Endodermal cell (in vitro differentiated cells): ENCODE measurements at regions not wholly inside any gene's neighbourhood (a gene's known extent, or its start where the extent isn't known, plus 50 kb on each side); places are given as distances from the start of the nearest gene placed in this dataset.

ENCODE experiments used
- DNase-seq: peaks from one replicate; pipeline ENCODE4 v3.0.0-alpha.2; 2017
- H3K27ac ChIP-seq: 2 replicates; pipeline ENCODE4 v1.5.1; 2013; ENCODE audit warnings: mild to moderate bottlenecking, low read depth, low read length, moderate library complexity
- H3K27me3 ChIP-seq: 2 replicates; pipeline ENCODE4 v1.6.1; 2013; ENCODE audit warnings: mild to moderate bottlenecking, low read length, moderate library complexity; ENCODE audit not compliant: insufficient read depth, control insufficient read depth, poor library complexity, severe bottlenecking
- H3K36me3 ChIP-seq: 2 replicates; pipeline ENCODE4 v1.7.0; 2013; ENCODE audit warnings: mild to moderate bottlenecking, low read length, moderate library complexity; ENCODE audit not compliant: control insufficient read depth, insufficient read depth
- H3K4me1 ChIP-seq: one replicate; pipeline ENCODE4 v1.7.0; 2013; ENCODE audit warnings: low read length; ENCODE audit not compliant: control insufficient read depth, insufficient read depth
- H3K4me3 ChIP-seq: 2 replicates; pipeline ENCODE4 v1.5.1; 2013; ENCODE audit warnings: mild to moderate bottlenecking, low read length, moderate library complexity
- H3K9ac ChIP-seq: 2 replicates; pipeline ENCODE4 v1.6.1; 2013; ENCODE audit warnings: mild to moderate bottlenecking, low read length, moderate library complexity; ENCODE audit not compliant: poor library complexity, severe bottlenecking; ENCODE audit errors: extremely low read depth
- H3K9me3 ChIP-seq: 2 replicates; pipeline ENCODE4 v1.6.1; 2013; ENCODE audit warnings: mild to moderate bottlenecking, low read length, moderate library complexity; ENCODE audit not compliant: control insufficient read depth
- H3K27ac Mint-ChIP-seq: 2 replicates; pipeline ENCODE4 v1.8.0; 2020; ENCODE audit warnings: mixed read lengths
- H3K27me3 Mint-ChIP-seq: 2 replicates; pipeline ENCODE4 v1.8.0; 2021; ENCODE audit warnings: mild to moderate bottlenecking, mixed read lengths; ENCODE audit not compliant: insufficient read depth
- H3K36me3 Mint-ChIP-seq: 2 replicates; pipeline ENCODE4 v1.8.0; 2020; ENCODE audit warnings: low read depth, mixed read lengths
- H3K4me1 Mint-ChIP-seq: 2 replicates; pipeline ENCODE4 v1.8.0; 2020; ENCODE audit warnings: mixed read lengths
- H3K4me3 Mint-ChIP-seq: 2 replicates; pipeline ENCODE4 v1.8.0; 2020; ENCODE audit warnings: mild to moderate bottlenecking, moderate library complexity, mixed read lengths
- H3K9me3 Mint-ChIP-seq: 2 replicates; pipeline ENCODE4 v1.8.0; 2020; ENCODE audit warnings: mild to moderate bottlenecking, mixed read lengths
- WGBS, 2 experiments: methylation state at CpG; one replicate each; pipeline versions ENCODE4 v1.1.5 to v1.1.7; 2013; ENCODE audit warnings: missing lambda C conversion rate in 2 of 2, mixed read lengths in 1 of 2; ENCODE audit not compliant: insufficient coverage in 1 of 2, insufficient read length in 1 of 2; 5-methylcytosine and 5-hydroxymethylcytosine counted together
- TF ChIP-seq, protein P1 (sequence below): fragments of 200-600 bp; sonication (generic); conservative IDR thresholded peaks from 2 replicates; pipeline ENCODE4 v1.5.0; 2021; ENCODE audit warnings: antibody characterized with exemption, mild to moderate bottlenecking

DNA sequence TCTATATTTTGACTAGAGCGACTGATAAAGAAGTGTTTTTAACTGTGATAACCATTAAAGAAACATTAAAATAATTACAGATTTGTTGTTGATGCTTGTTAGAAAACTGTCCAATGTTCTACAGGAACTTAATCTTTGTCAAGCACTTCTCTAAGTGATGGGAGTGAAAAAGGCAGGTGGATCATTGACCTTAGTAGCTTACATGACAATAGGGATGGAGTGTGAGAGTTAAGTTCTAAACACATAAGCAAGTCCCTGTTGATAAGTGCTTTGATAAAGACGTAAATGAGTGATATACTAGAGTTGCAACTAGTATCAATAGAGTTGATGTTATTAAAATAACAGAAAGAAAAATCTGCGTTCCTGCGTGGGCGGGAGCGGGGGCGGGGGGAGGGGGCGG, 931.5 kb upstream of the EPHA7 start:
- H3K4me1 ChIP-seq = no peaks in the 10 kb centered on the region
- H3K36me3 Mint-ChIP-seq = no peaks in the 10 kb centered on the region
- H3K9ac ChIP-seq = no peak overlapping the region
- H3K27ac Mint-ChIP-seq = no peak overlapping the region
- H3K9me3 ChIP-seq = no peaks in the 10 kb centered on the region
- 62 to 67% methylated on average over 1 to 7 of the region's 8 CpGs for WGBS, 2 experiments
- no peaks in the 10 kb centered on the region for H3K9me3 Mint-ChIP-seq
- no peaks in the 10 kb centered on the region for H3K27me3 Mint-ChIP-seq
- H3K4me1 Mint-ChIP-seq = peaks cover 22% of the 10 kb centered on the region
- H3K27ac ChIP-seq = no peak overlapping the region
- H3K36me3 ChIP-seq = no peaks in the 10 kb centered on the region
- H3K27me3 ChIP-seq = no peaks in the 10 kb centered on the region
- TF ChIP-seq, protein P1, sequence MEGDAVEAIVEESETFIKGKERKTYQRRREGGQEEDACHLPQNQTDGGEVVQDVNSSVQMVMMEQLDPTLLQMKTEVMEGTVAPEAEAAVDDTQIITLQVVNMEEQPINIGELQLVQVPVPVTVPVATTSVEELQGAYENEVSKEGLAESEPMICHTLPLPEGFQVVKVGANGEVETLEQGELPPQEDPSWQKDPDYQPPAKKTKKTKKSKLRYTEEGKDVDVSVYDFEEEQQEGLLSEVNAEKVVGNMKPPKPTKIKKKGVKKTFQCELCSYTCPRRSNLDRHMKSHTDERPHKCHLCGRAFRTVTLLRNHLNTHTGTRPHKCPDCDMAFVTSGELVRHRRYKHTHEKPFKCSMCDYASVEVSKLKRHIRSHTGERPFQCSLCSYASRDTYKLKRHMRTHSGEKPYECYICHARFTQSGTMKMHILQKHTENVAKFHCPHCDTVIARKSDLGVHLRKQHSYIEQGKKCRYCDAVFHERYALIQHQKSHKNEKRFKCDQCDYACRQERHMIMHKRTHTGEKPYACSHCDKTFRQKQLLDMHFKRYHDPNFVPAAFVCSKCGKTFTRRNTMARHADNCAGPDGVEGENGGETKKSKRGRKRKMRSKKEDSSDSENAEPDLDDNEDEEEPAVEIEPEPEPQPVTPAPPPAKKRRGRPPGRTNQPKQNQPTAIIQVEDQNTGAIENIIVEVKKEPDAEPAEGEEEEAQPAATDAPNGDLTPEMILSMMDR = no peak
- H3K4me3 ChIP-seq = no peak overlapping the region
- DNase-seq = no peak
- no peak overlapping the region for H3K4me3 Mint-ChIP-seq

- peaks cover 22% of the 10 kb centered on the region for H3K4me1 Mint-ChIP-seq
- Histone ChIP-seq H3K27me3 (no peaks in the 10 kb centered on the region), H3K4me3 (no peak overlapping the region), H3K36me3 (no peaks in the 10 kb centered on the region), H3K27ac (no peak overlapping the region), H3K9me3 (no peaks in the 10 kb centered on the region), H3K9ac (no peak overlapping the region), H3K4me1 (no peaks in the 10 kb centered on the region)
- TF ChIP-seq, protein P1 = no peak
- no peaks in the 10 kb centered on the region for H3K27me3 Mint-ChIP-seq
- no peak overlapping the region for H3K4me3 Mint-ChIP-seq
- no peaks in the 10 kb centered on the region for H3K9me3 Mint-ChIP-seq
- WGBS, 2 experiments = 71% methylated on average over 1 of the region's 1 CpG; no CpG with 5 or more reads in 1 of the 2 experiments
- no peak for DNase-seq
- H3K36me3 Mint-ChIP-seq = no peaks in the 10 kb centered on the region
- no peak overlapping the region for H3K27ac Mint-ChIP-seq
These were observed 929.9 kb upstream of the EPHA7 start for GRCh38 chr6:94349227-94349626.

DNA sequence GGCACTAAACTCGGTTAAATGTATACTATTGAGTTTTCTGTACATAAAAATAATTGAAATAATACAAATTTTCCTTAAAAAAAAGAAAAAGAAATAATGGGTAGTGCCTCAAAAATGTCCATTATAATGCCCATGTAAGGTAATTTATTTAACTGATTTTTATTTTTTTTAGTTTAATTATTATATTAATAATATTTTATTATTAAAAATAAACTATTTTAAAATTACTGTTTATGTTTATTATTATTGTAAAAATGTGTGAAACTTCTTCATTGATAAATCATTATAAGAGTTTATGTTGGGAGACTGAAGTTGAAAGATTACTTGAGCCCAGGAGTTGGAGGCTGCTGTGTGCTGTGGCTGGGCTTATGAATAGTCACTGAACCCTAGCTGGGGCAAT, 925.5 kb upstream of the EPHA7 start:
- no peak overlapping the region for H3K4me3 Mint-ChIP-seq

More for the DNA sequence above, 925.5 kb upstream of the EPHA7 start:
- no peaks in the 10 kb centered on the region for H3K9me3 ChIP-seq
- no peak overlapping the region for H3K9ac ChIP-seq
- Mint-ChIP-seq H3K36me3 (no peaks in the 10 kb centered on the region), H3K27me3 (no peaks in the 10 kb centered on the region), H3K27ac (no peak overlapping the region), H3K4me1 (peaks cover 9% of the 10 kb centered on the region), H3K9me3 (peaks cover 3% of the 10 kb centered on the region)
- H3K4me1 ChIP-seq = no peaks in the 10 kb centered on the region
- TF ChIP-seq, protein P1 = no peak
- H3K4me3 ChIP-seq = no peak overlapping the region
- WGBS, 2 experiments = 80% methylated on average over 1 of the region's 1 CpG; no CpG with 5 or more reads in 1 of the 2 experiments
- DNase-seq = no peak
- no peaks in the 10 kb centered on the region for H3K36me3 ChIP-seq
- H3K27me3 ChIP-seq = no peaks in the 10 kb centered on the region
- no peak overlapping the region for H3K27ac ChIP-seq
